ENCODE measurements at regions not wholly inside any gene's neighbourhood (a gene's known extent, or its start where the extent isn't known, plus 50 kb on each side); places are given as distances from the start of the nearest gene placed in this dataset.
A peak's percentile ranks its signal among the peaks of the same experiment; 100 is the strongest.

- H3K4me1 ChIP-seq (ENCODE audit: insufficient read depth, low read length) = peaks cover 4% of the 10 kb centered on the region
- H3K79me2 ChIP-seq (ENCODE audit: insufficient read depth, low read length) = no peaks in the 10 kb centered on the region
- no peaks in the 10 kb centered on the region for H4K20me1 ChIP-seq (ENCODE audit: insufficient read depth, low read length)
- DNase-seq (ENCODE audit: insufficient read length, low spot score, missing footprints) = no peak
- no peaks in the 10 kb centered on the region for H3K9me3 ChIP-seq (ENCODE audit: low read depth, low read length)
- no peak overlapping the region for H2AFZ ChIP-seq (ENCODE audit: low read length)
- no peak overlapping the region for H3K27ac ChIP-seq (ENCODE audit: low read depth, low read length)
- no peaks in the 10 kb centered on the region for H3K27me3 ChIP-seq (ENCODE audit: insufficient read depth, low read length)
- no peak for TF ChIP-seq CTCF (IDR thresholded peaks at IDR 0.05; ENCODE audit: extremely low read depth, low read depth, low read length)
- H3K4me3 ChIP-seq (ENCODE audit: insufficient read depth, low read length) = no peak overlapping the region
- H3K36me3 ChIP-seq (ENCODE audit: insufficient read depth, low read length) = no peaks in the 10 kb centered on the region
- H3K4me2 ChIP-seq (ENCODE audit: insufficient read depth, low read length) = peak overlapping the region; percentile 26
These were observed 84.4 kb upstream of the SLC5A12 start for GRCh38 chr11:26806219-26806618.

- peak overlapping the region; percentile 36 for H2AFZ ChIP-seq (ENCODE audit: low read length)
- H3K4me1 ChIP-seq (ENCODE audit: insufficient read depth, low read length) = peaks cover 6% of the 10 kb centered on the region
- DNase-seq (ENCODE audit: insufficient read length, low spot score, missing footprints) = peak; percentile 22
- peak overlapping the region; percentile 34 for H3K4me2 ChIP-seq (ENCODE audit: insufficient read depth, low read length)
- H3K9me3 ChIP-seq (ENCODE audit: low read depth, low read length) = peaks cover 11% of the 10 kb centered on the region
- H3K4me3 ChIP-seq (ENCODE audit: insufficient read depth, low read length) = no peak overlapping the region
- H3K27ac ChIP-seq (ENCODE audit: low read depth, low read length) = peak overlapping the region; percentile 57
- no peaks in the 10 kb centered on the region for H3K27me3 ChIP-seq (ENCODE audit: insufficient read depth, low read length)
- no peaks in the 10 kb centered on the region for H3K36me3 ChIP-seq (ENCODE audit: insufficient read depth, low read length)
- no peaks in the 10 kb centered on the region for H4K20me1 ChIP-seq (ENCODE audit: insufficient read depth, low read length)
- TF ChIP-seq CTCF (IDR thresholded peaks at IDR 0.05; ENCODE audit: extremely low read depth, low read depth, low read length) = no peak
- no peaks in the 10 kb centered on the region for H3K79me2 ChIP-seq (ENCODE audit: insufficient read depth, low read length)
These were observed 98.9 kb upstream of the SLC5A12 start for GRCh38 chr11:26820739-26821138.

GRCh38 chr11:26823963-26824362 lies 102.1 kb upstream of the SLC5A12 start:
- H3K36me3 ChIP-seq (ENCODE audit: insufficient read depth, low read length) = no peaks in the 10 kb centered on the region
- no peaks in the 10 kb centered on the region for H4K20me1 ChIP-seq (ENCODE audit: insufficient read depth, low read length)
- peaks cover 6% of the 10 kb centered on the region for H3K4me1 ChIP-seq (ENCODE audit: insufficient read depth, low read length)
- no peak overlapping the region for H3K27ac ChIP-seq (ENCODE audit: low read depth, low read length)
- no peak overlapping the region for H3K4me3 ChIP-seq (ENCODE audit: insufficient read depth, low read length)
- H3K79me2 ChIP-seq (ENCODE audit: insufficient read depth, low read length) = no peaks in the 10 kb centered on the region
- H3K4me2 ChIP-seq (ENCODE audit: insufficient read depth, low read length) = no peak overlapping the region
- no peak overlapping the region for H2AFZ ChIP-seq (ENCODE audit: low read length)
- H3K9me3 ChIP-seq (ENCODE audit: low read depth, low read length) = peaks cover 11% of the 10 kb centered on the region
- TF ChIP-seq CTCF (IDR thresholded peaks at IDR 0.05; ENCODE audit: extremely low read depth, low read depth, low read length) = no peak
- DNase-seq (ENCODE audit: insufficient read length, low spot score, missing footprints) = no peak
- no peaks in the 10 kb centered on the region for H3K27me3 ChIP-seq (ENCODE audit: insufficient read depth, low read length)

- no peak for DNase-seq (ENCODE audit: insufficient read length, low spot score, missing footprints)
- no peak for TF ChIP-seq CTCF (IDR thresholded peaks at IDR 0.05; ENCODE audit: extremely low read depth, low read depth, low read length)
These were observed 105.8 kb upstream of the SLC5A12 start for GRCh38 chr11:26827567-26828081.

More at GRCh38 chr11:26827567-26828081, 105.8 kb upstream of the SLC5A12 start:
- H3K4me3 ChIP-seq (ENCODE audit: insufficient read depth, low read length) = no peak overlapping the region
- no peaks in the 10 kb centered on the region for H3K4me1 ChIP-seq (ENCODE audit: insufficient read depth, low read length)
- no peak overlapping the region for H3K4me2 ChIP-seq (ENCODE audit: insufficient read depth, low read length)
- H3K27ac ChIP-seq (ENCODE audit: low read depth, low read length) = no peak overlapping the region
- no peaks in the 10 kb centered on the region for H3K36me3 ChIP-seq (ENCODE audit: insufficient read depth, low read length)
- no peaks in the 10 kb centered on the region for H4K20me1 ChIP-seq (ENCODE audit: insufficient read depth, low read length)
- no peaks in the 10 kb centered on the region for H3K79me2 ChIP-seq (ENCODE audit: insufficient read depth, low read length)
- H2AFZ ChIP-seq (ENCODE audit: low read length) = peak overlapping the region; percentile 40
- peaks cover 11% of the 10 kb centered on the region for H3K9me3 ChIP-seq (ENCODE audit: low read depth, low read length)
- H3K27me3 ChIP-seq (ENCODE audit: insufficient read depth, low read length) = no peaks in the 10 kb centered on the region
